Thymus (tissue), 11 donors: ENCODE measurements at regions not wholly inside any gene's neighbourhood (a gene's known extent, or its start where the extent isn't known, plus 50 kb on each side); places are given as distances from the start of the nearest gene placed in this dataset.

Experiments
- DNase-seq, 9 donors: peaks; one replicate each; pipeline ENCODE4 v3.0.0-alpha.2; 2013; ENCODE audit warnings: low spot score in 9 of 9, low read depth in 6 of 9, missing footprints in 1 of 9
- H3K27ac ChIP-seq, 2 donors: one replicate each; pipeline ENCODE4 v1.5.1; 2013; ENCODE audit warnings: control low read depth in 1 of 2, low read depth in 1 of 2, low read length in 1 of 2, mild to moderate bottlenecking in 1 of 2, moderate library complexity in 1 of 2
- H3K27me3 ChIP-seq, 2 donors: one replicate each; pipeline ENCODE4 v1.5.1; 2013; ENCODE audit warnings: low read length in 1 of 2; ENCODE audit not compliant: control insufficient read depth in 2 of 2, insufficient read depth in 1 of 2
- H3K36me3 ChIP-seq, 2 donors: one replicate each; pipeline ENCODE4 v1.5.1; 2013; ENCODE audit warnings: low read length in 1 of 2, mild to moderate bottlenecking in 1 of 2, moderate library complexity in 1 of 2; ENCODE audit not compliant: control insufficient read depth in 2 of 2, insufficient read depth in 2 of 2
- H3K4me1 ChIP-seq, 2 donors: one replicate each; pipeline ENCODE4 v1.5.1; 2013; ENCODE audit warnings: low read length in 2 of 2; ENCODE audit not compliant: control insufficient read depth in 2 of 2, insufficient read depth in 2 of 2
- H3K4me3 ChIP-seq, 2 donors: one replicate each; pipeline ENCODE4 v1.5.1; 2013; ENCODE audit warnings: low read length in 2 of 2, control low read depth in 1 of 2, mild to moderate bottlenecking in 1 of 2
- H3K9me3 ChIP-seq, 2 donors: one replicate each; pipeline ENCODE4 v1.5.1; 2013; ENCODE audit warnings: low read length in 1 of 2, mild to moderate bottlenecking in 1 of 2; ENCODE audit not compliant: control insufficient read depth in 2 of 2, insufficient read depth in 1 of 2
- WGBS: extraction: QIAGEN DNeasy Blood & Tissue Kit; methylation state at CpG from one replicate; pipeline ENCODE4 v1.1.7; 2013; 5-methylcytosine and 5-hydroxymethylcytosine counted together
- donor health status: healthy.

DNA sequence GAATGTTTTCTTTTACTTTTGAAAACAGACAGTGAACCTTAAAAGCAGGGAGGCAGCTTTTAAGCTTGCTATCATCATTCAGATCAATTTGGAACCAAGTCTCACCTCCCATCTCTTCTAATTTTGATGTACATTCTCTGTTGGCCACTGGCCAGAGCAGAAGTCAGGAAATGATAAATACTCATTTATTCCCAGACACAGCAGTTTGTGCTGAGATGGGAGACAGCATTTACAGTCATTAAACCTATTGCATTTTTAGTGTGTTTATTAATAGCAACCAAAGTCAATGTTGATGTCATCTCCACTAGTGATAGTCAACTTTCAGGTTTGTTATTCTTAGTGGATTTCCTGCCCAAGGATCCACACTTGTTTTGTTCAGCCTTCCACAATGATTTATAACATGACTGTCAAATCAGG lies 320.0 kb upstream of the ATP2B1 start:
- Histone ChIP-seq H3K9me3 (no peaks in the 10 kb centered on the region), H3K36me3 (no peaks in the 10 kb centered on the region), H3K27ac (no peak overlapping the region), H3K4me1 (peaks cover 0 to 7% of the 10 kb centered on the region in 2 donors), H3K4me3 (no peak overlapping the region), H3K27me3 (no peaks in the 10 kb centered on the region)
- DNase-seq: no peak

DNA sequence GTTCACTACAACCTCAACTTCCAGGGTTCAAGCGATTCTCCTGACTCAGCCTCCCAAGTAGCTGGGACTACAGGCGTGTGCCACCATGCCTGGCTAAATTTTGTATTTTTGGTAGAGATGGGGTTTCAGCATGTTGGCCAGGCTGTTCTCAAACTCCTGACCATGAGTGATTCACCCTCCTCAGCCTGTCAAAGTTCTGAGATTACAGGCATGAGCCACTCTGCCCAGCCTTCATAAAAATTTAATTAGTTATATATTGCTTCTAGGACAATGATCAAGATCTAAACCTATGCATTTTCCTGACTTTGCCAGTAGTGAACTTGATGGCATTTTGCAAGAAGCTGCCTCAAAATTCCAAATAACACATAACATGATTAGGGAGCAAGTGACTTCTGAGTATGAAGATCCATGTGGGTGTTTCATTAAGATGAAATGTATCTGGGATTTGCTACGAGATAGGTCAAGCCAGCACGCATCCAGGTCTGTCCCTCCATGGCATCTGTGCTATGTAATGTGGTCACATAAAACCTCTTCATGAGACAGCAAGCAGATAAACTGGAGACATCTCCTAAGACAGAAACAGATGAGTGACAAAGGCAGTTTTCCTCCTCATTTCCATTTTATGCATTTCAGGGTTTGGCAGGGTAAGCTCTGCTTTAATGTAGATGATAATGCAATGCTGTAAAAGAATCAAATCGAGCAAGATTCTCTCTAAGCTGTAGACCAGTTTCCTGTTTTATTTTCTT lies 319.4 kb upstream of the ATP2B1 start:
- DNase-seq: peak in 1 of 9 donors; percentile 10
- Histone ChIP-seq H3K4me1 (peaks cover 0 to 7% of the 10 kb centered on the region in 2 donors), H3K36me3 (no peaks in the 10 kb centered on the region), H3K9me3 (no peaks in the 10 kb centered on the region), H3K27ac (no peak overlapping the region), H3K4me3 (no peak overlapping the region), H3K27me3 (no peaks in the 10 kb centered on the region)
- 79% methylated on average over 5 of the region's 5 CpGs for WGBS

DNA sequence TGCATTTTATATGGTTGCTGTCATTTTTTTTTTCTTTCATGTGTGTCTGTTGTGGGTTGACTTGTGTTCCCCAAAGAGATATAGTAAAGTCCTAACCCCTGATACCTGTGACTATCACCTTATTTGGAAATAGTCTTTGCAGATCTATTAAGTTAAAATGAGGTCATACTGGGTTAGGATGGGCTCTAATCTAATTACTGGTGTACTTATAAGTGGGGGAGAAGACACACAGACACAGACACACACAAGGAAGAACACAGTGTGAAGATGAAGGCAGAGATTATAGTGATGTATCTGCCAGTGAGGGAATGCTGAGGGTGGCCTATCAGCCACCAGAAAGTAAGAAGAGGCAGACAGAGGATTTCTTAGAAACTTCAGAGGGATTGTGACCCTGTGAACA lies 318.4 kb upstream of the ATP2B1 start:
- Histone ChIP-seq H3K27ac (no peak overlapping the region), H3K27me3 (no peaks in the 10 kb centered on the region), H3K4me1 (peaks cover 0 to 7% of the 10 kb centered on the region in 2 donors)

DNA sequence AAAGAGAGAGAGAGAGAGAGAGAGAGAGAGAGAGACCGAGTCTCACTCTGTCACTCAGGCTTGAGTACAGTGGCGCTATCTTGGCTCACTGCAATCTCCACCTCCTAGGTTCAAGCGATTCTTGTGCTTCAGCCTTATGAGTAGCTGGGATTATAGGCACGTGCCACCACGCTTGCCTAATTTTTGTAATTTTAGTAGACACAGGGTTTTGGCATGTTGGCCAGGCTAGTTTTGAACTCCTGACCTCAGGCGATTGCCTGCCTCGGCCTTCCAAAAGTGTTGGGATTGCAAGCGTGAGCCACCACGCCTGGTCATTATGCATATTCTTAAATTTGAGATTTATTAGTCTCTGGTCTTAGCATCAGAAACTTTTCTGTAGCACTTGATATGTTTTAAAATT lies 317.9 kb upstream of the ATP2B1 start:
- Histone ChIP-seq H3K9me3 (no peaks in the 10 kb centered on the region), H3K27me3 (no peaks in the 10 kb centered on the region), H3K4me1 (peaks cover 0 to 7% of the 10 kb centered on the region in 2 donors), H3K4me3 (no peak overlapping the region), H3K36me3 (no peaks in the 10 kb centered on the region), H3K27ac (no peak overlapping the region)
- WGBS: 97% methylated on average over 9 of the region's 9 CpGs
- no peak for DNase-seq

More for the DNA sequence above, 318.4 kb upstream of the ATP2B1 start:
- H3K4me3 ChIP-seq: no peak overlapping the region
- H3K9me3 ChIP-seq: no peaks in the 10 kb centered on the region
- no peaks in the 10 kb centered on the region for H3K36me3 ChIP-seq
- no peak for DNase-seq

DNA sequence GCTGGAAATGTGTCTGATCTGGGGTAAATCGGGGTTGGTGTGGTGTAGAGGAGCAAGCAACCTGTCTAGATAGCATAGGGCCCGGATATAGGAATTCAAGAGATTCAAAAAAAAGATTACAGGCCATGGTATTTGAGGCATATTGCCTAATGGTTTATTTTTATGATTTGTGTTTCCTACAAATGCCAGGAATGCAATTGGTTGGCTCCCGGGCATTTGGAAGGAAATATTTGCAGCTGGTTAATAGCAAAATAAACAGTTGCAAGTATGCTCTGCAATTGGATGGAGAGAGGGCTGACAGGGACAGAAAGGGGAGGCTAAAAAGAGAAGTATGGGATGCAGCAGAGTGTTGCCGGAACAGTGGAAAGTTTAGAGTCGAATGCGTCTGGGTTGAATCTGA lies 315.6 kb upstream of the ATP2B1 start:
- DNase-seq: no peak
- Histone ChIP-seq H3K4me1 (peaks cover 0 to 7% of the 10 kb centered on the region in 2 donors), H3K9me3 (no peaks in the 10 kb centered on the region), H3K27ac (no peak overlapping the region), H3K27me3 (no peaks in the 10 kb centered on the region), H3K36me3 (no peaks in the 10 kb centered on the region), H3K4me3 (no peak overlapping the region)
- 87% methylated on average over 6 of the region's 6 CpGs for WGBS

DNA sequence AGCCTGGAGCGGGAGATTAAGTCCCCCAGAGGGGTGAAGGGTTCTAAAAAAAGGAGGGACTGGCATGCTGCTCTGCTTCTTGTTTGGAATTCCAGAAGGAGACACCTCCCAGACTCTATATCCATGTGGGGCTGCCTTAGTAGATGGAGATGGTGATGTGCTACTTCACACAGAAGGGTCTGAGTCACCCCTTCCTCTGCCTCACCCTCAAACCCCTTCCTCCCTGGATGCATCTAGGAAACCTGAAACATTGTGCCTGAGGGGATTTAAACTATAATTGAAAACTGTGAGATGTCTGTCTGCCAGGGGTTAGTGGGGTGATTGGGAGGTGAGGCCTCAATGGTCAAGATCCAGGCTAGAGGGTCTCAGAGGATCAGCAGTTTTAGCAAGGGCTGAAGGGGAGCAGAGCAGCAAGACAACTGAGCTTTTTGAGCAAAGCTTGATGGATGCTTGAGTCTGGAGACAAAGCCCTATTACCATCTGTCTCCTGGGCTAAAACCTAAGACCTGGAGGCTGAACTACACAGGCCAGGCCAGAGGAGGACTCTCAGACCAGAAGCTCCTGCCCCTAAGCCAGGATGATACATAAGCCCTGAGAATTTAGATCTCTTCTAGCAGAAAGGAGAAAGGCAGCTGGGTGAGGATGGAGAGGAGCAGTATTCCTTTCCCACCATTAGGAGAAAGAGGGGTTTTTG lies 314.7 kb upstream of the ATP2B1 start:
- H3K27me3 ChIP-seq: no peaks in the 10 kb centered on the region
- H3K36me3 ChIP-seq: no peaks in the 10 kb centered on the region
- DNase-seq: no peak
- peaks cover 0 to 3% of the 10 kb centered on the region in 2 donors for H3K4me1 ChIP-seq
- no peaks in the 10 kb centered on the region for H3K9me3 ChIP-seq
- WGBS: 94% methylated on average over 1 of the region's 1 CpG
- H3K27ac ChIP-seq: no peak overlapping the region
- no peak overlapping the region for H3K4me3 ChIP-seq

DNA sequence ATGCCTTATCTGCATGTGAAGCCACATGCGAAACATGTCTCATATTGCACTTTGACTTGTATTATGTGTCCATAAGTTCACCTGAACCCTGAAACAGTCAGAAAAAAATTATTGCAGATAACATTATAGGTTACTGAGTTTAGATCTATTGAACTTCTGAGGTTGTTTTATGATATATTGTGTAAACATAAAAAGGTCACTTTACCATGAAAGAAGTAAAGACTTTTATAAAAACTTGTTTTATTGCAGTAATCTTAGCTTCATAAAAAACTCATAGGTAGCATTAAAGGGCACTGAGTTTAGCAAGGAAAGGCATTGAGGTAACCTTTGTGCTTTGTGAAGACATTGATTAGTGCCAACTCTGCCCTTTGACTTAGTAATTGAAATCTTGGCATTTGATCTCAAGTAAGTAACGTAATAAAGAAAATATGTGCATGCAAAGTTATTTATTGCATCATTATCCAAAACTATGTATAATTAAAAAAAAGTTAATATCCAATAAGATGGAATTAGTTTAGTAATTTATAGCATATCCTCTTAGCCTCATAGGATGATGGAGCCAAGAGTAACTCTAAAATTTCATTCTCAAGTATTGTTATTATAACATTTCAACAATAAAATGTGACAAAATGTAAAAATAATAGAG lies 313.3 kb upstream of the ATP2B1 start:
- H3K27ac ChIP-seq: no peak overlapping the region
- H3K4me3 ChIP-seq: no peak overlapping the region
- 97% methylated on average over 2 of the region's 2 CpGs for WGBS
- no peaks in the 10 kb centered on the region for H3K9me3 ChIP-seq
- H3K27me3 ChIP-seq: no peaks in the 10 kb centered on the region
- H3K36me3 ChIP-seq: no peaks in the 10 kb centered on the region
- H3K4me1 ChIP-seq: no peaks in the 10 kb centered on the region
- no peak for DNase-seq

DNA sequence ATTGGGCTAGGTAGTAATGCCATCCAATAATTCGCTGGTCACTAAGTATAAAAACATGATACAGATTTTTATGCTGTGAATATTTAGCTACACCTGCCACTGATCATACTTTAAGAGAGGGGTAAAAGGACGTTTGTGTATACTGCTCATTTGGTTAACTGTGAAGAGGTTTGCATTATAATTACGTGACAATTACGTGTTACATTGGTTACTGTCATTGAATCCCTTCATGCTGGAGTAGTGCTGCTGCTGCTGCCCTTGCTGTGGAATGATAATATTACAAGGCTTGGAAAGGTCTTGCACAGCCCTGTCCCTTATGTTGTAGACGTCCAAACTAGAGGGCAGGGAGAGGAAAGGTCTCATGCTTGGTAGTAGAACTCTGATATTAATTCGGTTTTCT lies 312.2 kb upstream of the ATP2B1 start:
- WGBS: 96% methylated on average over 6 of the region's 6 CpGs
- H3K4me3 ChIP-seq: no peak overlapping the region
- H3K9me3 ChIP-seq: no peaks in the 10 kb centered on the region
- no peak for DNase-seq
- no peaks in the 10 kb centered on the region for H3K27me3 ChIP-seq
- no peak overlapping the region for H3K27ac ChIP-seq
- no peaks in the 10 kb centered on the region for H3K36me3 ChIP-seq
- no peaks in the 10 kb centered on the region for H3K4me1 ChIP-seq

DNA sequence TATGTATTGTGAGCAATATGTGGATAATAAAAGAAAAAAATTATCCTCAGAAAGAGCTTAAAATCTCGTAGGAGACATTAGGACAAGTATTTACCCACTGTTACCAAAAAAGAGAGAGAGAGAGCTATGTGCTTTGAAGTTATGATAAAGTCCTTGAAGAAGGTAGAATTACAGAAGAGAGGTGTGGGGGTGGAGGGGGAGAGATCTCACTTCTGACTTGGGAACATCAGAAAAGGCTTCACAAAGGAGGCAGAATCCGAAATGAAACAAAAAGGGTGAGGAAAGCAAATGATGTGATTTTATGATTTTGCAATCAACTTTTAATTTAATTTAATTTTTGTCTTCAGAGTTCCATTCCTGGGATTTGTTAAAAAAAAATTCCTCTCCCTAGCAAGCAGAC lies 311.8 kb upstream of the ATP2B1 start:
- Histone ChIP-seq H3K36me3 (no peaks in the 10 kb centered on the region), H3K27me3 (no peaks in the 10 kb centered on the region), H3K4me3 (no peak overlapping the region), H3K9me3 (no peaks in the 10 kb centered on the region), H3K4me1 (no peaks in the 10 kb centered on the region), H3K27ac (no peak overlapping the region)
- DNase-seq: no peak
- 90% methylated on average over 2 of the region's 2 CpGs for WGBS
